ENCODE measurements at regions not wholly inside any gene's neighbourhood (a gene's known extent, or its start where the extent isn't known, plus 50 kb on each side); places are given as distances from the start of the nearest gene placed in this dataset.

GRCh38 chr17:77398274-77398673 is 257.5 kb downstream of the SEC14L1 start (continued):
- no peak for TF ChIP-seq TCF7 (CRISPR knock-in tag; IDR thresholded peaks at IDR 0.05; ENCODE audit: low read depth)
- TF ChIP-seq ATF3 (CRISPR knock-in tag; conservative IDR thresholded peaks at IDR 0.05) = no peak
- TF ChIP-seq ZNF281 (CRISPR knock-in tag; IDR thresholded peaks at IDR 0.05) = no peak
- TF ChIP-seq GRHL2 (CRISPR knock-in tag; IDR thresholded peaks at IDR 0.05; ENCODE audit: insufficient replicate concordance, severe bottlenecking) = no peak
- TF ChIP-seq ATF2 (CRISPR knock-in tag; IDR thresholded peaks at IDR 0.05; ENCODE audit: borderline replicate concordance, low read depth) = no peak

GRCh38 chr17:77399319-77399957 is 258.7 kb downstream of the SEC14L1 start:
- peak overlapping the region; percentile 45; the same call in 1 of the 2 replicates for H3K27ac Mint-ChIP-seq
- ChIA-PET CTCF (interaction anchor here (1.1 to 2.7 kb wide), 14 partner anchors 9 to 119 kb away, joined by 3 to 26 read pairs (median 9); no protein-coding TSS in a partner anchor), POLR2A (no interaction called here)
- no peak for ATAC-seq
- no peaks in the 10 kb centered on the region for H3K9me3 Mint-ChIP-seq
- no peak for DNase-seq (ENCODE audit: low spot score)
- no peak for TF ChIP-seq ARID4B (CRISPR knock-in tag; IDR thresholded peaks at IDR 0.05; ENCODE audit: borderline replicate concordance)
- no peak for TF ChIP-seq CTCF (IDR thresholded peaks at IDR 0.05)
- no peak for TF ChIP-seq ZBTB43 (CRISPR knock-in tag; IDR thresholded peaks at IDR 0.05)
- no peak for TF ChIP-seq ZNF219 (CRISPR knock-in tag; IDR thresholded peaks at IDR 0.05; ENCODE audit: borderline replicate concordance)
- TF ChIP-seq NFE2L1 (CRISPR knock-in tag; IDR thresholded peaks at IDR 0.05) = no peak
- H3K27me3 Mint-ChIP-seq (ENCODE audit: low read depth) = no peaks in the 10 kb centered on the region
- H3K36me3 Mint-ChIP-seq = peaks cover 6% of the 10 kb centered on the region
- H3K4me3 Mint-ChIP-seq = no peak overlapping the region
- peaks cover 29% of the 10 kb centered on the region for H3K4me1 Mint-ChIP-seq

Measured in WTC11 (cell line).